ENCODE measurements at regions not wholly inside any gene's neighbourhood (a gene's known extent, or its start where the extent isn't known, plus 50 kb on each side); places are given as distances from the start of the nearest gene placed in this dataset.
"Not testable (repeated sequence)": the region's sequence is repeated elsewhere in the genome, so short reads cannot be mapped to it uniquely, and the experiment has no call there.

DNA sequence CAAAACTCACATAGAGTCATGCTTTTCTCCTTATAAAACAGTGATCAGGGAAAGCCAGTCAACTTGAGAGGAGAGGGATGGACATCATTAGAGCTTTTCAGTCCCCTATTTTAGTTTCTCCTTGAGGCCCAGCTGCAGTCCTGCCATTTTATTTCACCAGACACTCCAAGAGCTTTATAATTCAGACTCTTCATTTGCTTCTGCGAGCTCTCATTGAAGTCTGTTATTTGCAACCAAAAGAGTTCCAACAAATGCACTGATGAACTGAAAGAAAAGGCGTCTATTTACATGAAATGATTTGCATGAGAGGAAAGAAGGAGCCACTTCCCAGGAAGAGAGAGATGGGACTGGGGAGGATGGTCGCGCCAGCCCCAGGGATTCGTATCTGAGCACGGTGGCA, 86.8 kb downstream of the NDUFA12 start:
- H3K36me3 ChIP-seq (ENCODE audit: control insufficient read depth in 3 of 3, insufficient read depth in 3 of 3, low read length in 3 of 3) = no peaks in the 10 kb centered on the region

GRCh38 chr12:94909663-94910062, 93.8 kb downstream of the NDUFA12 start:
- no peaks in the 10 kb centered on the region for H3K4me1 ChIP-seq (ENCODE audit: control insufficient read depth in 3 of 3, insufficient read depth in 3 of 3, low read length in 3 of 3)
- H3K27me3 ChIP-seq (ENCODE audit: control insufficient read depth in 3 of 3, insufficient read depth in 3 of 3, low read length in 3 of 3) = no peaks in the 10 kb centered on the region
- no peaks in the 10 kb centered on the region for H3K36me3 ChIP-seq (ENCODE audit: control insufficient read depth in 3 of 3, insufficient read depth in 3 of 3, low read length in 3 of 3)
- H3K4me3 ChIP-seq (ENCODE audit: low read length in 3 of 3) = no peak overlapping the region
- no peak overlapping the region for H3K27ac ChIP-seq (ENCODE audit: low read depth, low read length)
- H3K9ac ChIP-seq (ENCODE audit: low read depth in 1 of 3, low read length in 3 of 3) = no peak overlapping the region
- H3K9me3 ChIP-seq (ENCODE audit: control insufficient read depth in 3 of 3, low read length in 3 of 3) = peaks cover 0 to 2% (median 0%) of the 10 kb centered on the region in 3 donors

More for the DNA sequence above, 86.8 kb downstream of the NDUFA12 start:
- H3K4me1 ChIP-seq (ENCODE audit: control insufficient read depth in 3 of 3, insufficient read depth in 3 of 3, low read length in 3 of 3) = no peaks in the 10 kb centered on the region
- peaks cover 0 to 2% (median 0%) of the 10 kb centered on the region in 3 donors for H3K9me3 ChIP-seq (ENCODE audit: control insufficient read depth in 3 of 3, low read length in 3 of 3)
- H3K9ac ChIP-seq (ENCODE audit: low read depth in 1 of 3, low read length in 3 of 3) = no peak overlapping the region
- no peak overlapping the region for H3K4me3 ChIP-seq (ENCODE audit: low read length in 3 of 3)
- no peaks in the 10 kb centered on the region for H3K27me3 ChIP-seq (ENCODE audit: control insufficient read depth in 3 of 3, insufficient read depth in 3 of 3, low read length in 3 of 3)
- no peak overlapping the region for H3K27ac ChIP-seq (ENCODE audit: low read depth, low read length)

GRCh38 chr12:94905749-94906148, 97.7 kb downstream of the NDUFA12 start:
- H3K4me3 ChIP-seq (ENCODE audit: low read length in 3 of 3); H3K27me3 ChIP-seq (ENCODE audit: control insufficient read depth in 3 of 3, insufficient read depth in 3 of 3, low read length in 3 of 3); H3K36me3 ChIP-seq (ENCODE audit: control insufficient read depth in 3 of 3, insufficient read depth in 3 of 3, low read length in 3 of 3); H3K9me3 ChIP-seq (ENCODE audit: control insufficient read depth in 3 of 3, low read length in 3 of 3); H3K4me1 ChIP-seq (ENCODE audit: control insufficient read depth in 3 of 3, insufficient read depth in 3 of 3, low read length in 3 of 3); H3K27ac ChIP-seq (ENCODE audit: low read depth, low read length); H3K9ac ChIP-seq (ENCODE audit: low read depth in 1 of 3, low read length in 3 of 3): not testable (repeated sequence)

DNA sequence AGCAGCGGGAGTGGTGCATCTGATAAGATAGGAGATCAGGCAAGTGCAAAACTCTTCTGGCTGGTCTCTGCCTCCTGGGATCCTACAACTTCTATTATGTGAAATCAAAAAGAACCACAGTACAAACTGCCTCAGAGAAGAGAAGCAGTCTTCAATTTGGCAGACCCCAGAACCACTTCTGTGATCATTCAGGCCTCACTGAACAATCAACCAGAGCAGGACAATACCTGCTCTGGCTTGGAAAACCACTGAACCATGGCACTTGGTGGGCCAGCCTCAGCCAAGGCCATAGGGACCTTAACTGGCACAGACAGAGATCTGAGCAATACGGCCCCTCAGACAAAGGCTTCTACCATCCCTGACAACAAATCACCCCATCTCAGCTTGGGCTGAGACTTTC, 103.0 kb downstream of the NDUFA12 start:
- H3K27me3 ChIP-seq (ENCODE audit: control insufficient read depth in 3 of 3, insufficient read depth in 3 of 3, low read length in 3 of 3) = no peaks in the 10 kb centered on the region
- no peak overlapping the region for H3K27ac ChIP-seq (ENCODE audit: low read depth, low read length)
- no peaks in the 10 kb centered on the region for H3K9me3 ChIP-seq (ENCODE audit: control insufficient read depth in 3 of 3, low read length in 3 of 3)
- no peaks in the 10 kb centered on the region for H3K4me1 ChIP-seq (ENCODE audit: control insufficient read depth in 3 of 3, insufficient read depth in 3 of 3, low read length in 3 of 3)
- no peaks in the 10 kb centered on the region for H3K36me3 ChIP-seq (ENCODE audit: control insufficient read depth in 3 of 3, insufficient read depth in 3 of 3, low read length in 3 of 3)
- no peak overlapping the region for H3K9ac ChIP-seq (ENCODE audit: low read depth in 1 of 3, low read length in 3 of 3)
- no peak overlapping the region for H3K4me3 ChIP-seq (ENCODE audit: low read length in 3 of 3)

GRCh38 chr12:94898388-94898787, 105.1 kb downstream of the NDUFA12 start:
- H3K27ac ChIP-seq (ENCODE audit: low read depth, low read length) = no peak overlapping the region
- no peak overlapping the region for H3K4me3 ChIP-seq (ENCODE audit: low read length in 3 of 3)
- no peaks in the 10 kb centered on the region for H3K9me3 ChIP-seq (ENCODE audit: control insufficient read depth in 3 of 3, low read length in 3 of 3)
- no peak overlapping the region for H3K9ac ChIP-seq (ENCODE audit: low read depth in 1 of 3, low read length in 3 of 3)
- H3K27me3 ChIP-seq (ENCODE audit: control insufficient read depth in 3 of 3, insufficient read depth in 3 of 3, low read length in 3 of 3) = no peaks in the 10 kb centered on the region
- no peaks in the 10 kb centered on the region for H3K36me3 ChIP-seq (ENCODE audit: control insufficient read depth in 3 of 3, insufficient read depth in 3 of 3, low read length in 3 of 3)
- no peaks in the 10 kb centered on the region for H3K4me1 ChIP-seq (ENCODE audit: control insufficient read depth in 3 of 3, insufficient read depth in 3 of 3, low read length in 3 of 3)

- no peak overlapping the region for H3K9ac ChIP-seq (ENCODE audit: low read depth in 1 of 3, low read length in 3 of 3)
- no peaks in the 10 kb centered on the region for H3K36me3 ChIP-seq (ENCODE audit: control insufficient read depth in 3 of 3, insufficient read depth in 3 of 3, low read length in 3 of 3)
- H3K27me3 ChIP-seq (ENCODE audit: control insufficient read depth in 3 of 3, insufficient read depth in 3 of 3, low read length in 3 of 3) = no peaks in the 10 kb centered on the region
- H3K27ac ChIP-seq (ENCODE audit: low read depth, low read length) = no peak overlapping the region
- H3K9me3 ChIP-seq (ENCODE audit: control insufficient read depth in 3 of 3, low read length in 3 of 3) = no peaks in the 10 kb centered on the region
- no peak overlapping the region for H3K4me3 ChIP-seq (ENCODE audit: low read length in 3 of 3)
- no peaks in the 10 kb centered on the region for H3K4me1 ChIP-seq (ENCODE audit: control insufficient read depth in 3 of 3, insufficient read depth in 3 of 3, low read length in 3 of 3)
Measured at GRCh38 chr12:94892544-94893267, 110.8 kb downstream of the NDUFA12 start.

DNA sequence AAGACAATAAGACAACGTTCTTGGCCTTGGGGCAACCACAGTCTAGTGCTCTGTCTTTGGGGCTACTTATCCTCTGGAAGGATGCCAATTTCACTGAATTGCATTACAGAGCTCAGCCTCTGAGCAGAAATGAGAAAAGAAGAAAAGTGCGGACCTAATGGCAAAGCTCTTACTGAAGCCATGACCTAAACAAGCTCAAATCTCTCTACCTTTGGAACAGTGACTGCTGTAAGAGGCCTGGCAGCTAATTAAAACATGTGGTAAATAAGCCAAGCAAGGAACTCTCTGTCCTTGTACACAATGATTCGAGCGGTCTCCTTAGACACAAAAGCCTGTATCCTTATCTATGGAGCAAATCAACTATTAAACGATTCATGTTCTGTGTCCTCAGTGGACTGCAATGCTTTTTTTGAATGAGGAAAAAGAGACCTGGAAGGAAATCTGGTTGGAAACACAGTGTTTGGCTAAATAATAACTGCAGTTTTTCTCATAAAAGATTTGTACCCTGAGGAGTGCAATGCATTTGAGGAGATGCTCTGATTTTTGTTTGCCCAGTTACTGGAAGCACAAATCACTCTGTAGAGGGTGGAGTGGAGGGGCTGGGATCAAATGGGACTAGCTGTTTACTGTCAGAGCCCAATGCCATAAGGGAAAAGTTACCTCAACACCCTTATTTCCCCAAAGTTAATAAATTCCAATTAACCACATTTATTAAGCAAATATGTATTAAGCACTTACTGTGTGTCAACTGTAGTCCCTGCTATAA, 113.9 kb downstream of the NDUFA12 start:
- no peak overlapping the region for H3K27ac ChIP-seq (ENCODE audit: low read depth, low read length)

DNA sequence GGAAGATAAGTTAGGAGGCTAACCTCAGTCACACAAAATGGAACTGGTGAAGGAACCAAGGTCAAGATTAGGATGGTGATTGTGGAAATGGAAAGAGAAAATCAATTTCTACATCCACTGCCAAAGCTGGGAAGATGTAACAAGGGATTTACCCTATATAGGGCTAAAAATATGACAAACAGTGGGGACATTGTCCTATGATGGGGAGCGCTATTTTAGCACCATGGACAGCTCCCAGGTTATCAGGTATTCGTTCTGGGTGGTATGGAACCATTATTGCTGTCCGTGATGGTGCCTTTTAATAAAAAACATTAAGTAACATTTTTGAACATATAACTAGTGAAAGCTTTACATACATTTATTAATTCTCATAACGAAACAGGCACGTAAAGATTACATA, 124.0 kb downstream of the NDUFA12 start:
- Histone ChIP-seq H3K4me1 (ENCODE audit: control insufficient read depth in 3 of 3, insufficient read depth in 3 of 3, low read length in 3 of 3) (peaks cover 0 to 2% (median 0%) of the 10 kb centered on the region in 3 donors), H3K9ac (ENCODE audit: low read depth in 1 of 3, low read length in 3 of 3) (no peak overlapping the region), H3K27ac (ENCODE audit: low read depth, low read length) (no peak overlapping the region), H3K4me3 (ENCODE audit: low read length in 3 of 3) (no peak overlapping the region), H3K9me3 (ENCODE audit: control insufficient read depth in 3 of 3, low read length in 3 of 3) (no peaks in the 10 kb centered on the region), H3K27me3 (ENCODE audit: control insufficient read depth in 3 of 3, insufficient read depth in 3 of 3, low read length in 3 of 3) (peaks cover 9 to 21% (median 17%) of the 10 kb centered on the region in 3 donors), H3K36me3 (ENCODE audit: control insufficient read depth in 3 of 3, insufficient read depth in 3 of 3, low read length in 3 of 3) (no peaks in the 10 kb centered on the region)

More for the DNA sequence above, 113.9 kb downstream of the NDUFA12 start:
- no peaks in the 10 kb centered on the region for H3K9me3 ChIP-seq (ENCODE audit: control insufficient read depth in 3 of 3, low read length in 3 of 3)
- H3K27me3 ChIP-seq (ENCODE audit: control insufficient read depth in 3 of 3, insufficient read depth in 3 of 3, low read length in 3 of 3) = no peaks in the 10 kb centered on the region
- H3K36me3 ChIP-seq (ENCODE audit: control insufficient read depth in 3 of 3, insufficient read depth in 3 of 3, low read length in 3 of 3) = no peaks in the 10 kb centered on the region
- H3K4me3 ChIP-seq (ENCODE audit: low read length in 3 of 3) = no peak overlapping the region
- H3K4me1 ChIP-seq (ENCODE audit: control insufficient read depth in 3 of 3, insufficient read depth in 3 of 3, low read length in 3 of 3) = no peaks in the 10 kb centered on the region
- H3K9ac ChIP-seq (ENCODE audit: low read depth in 1 of 3, low read length in 3 of 3) = no peak overlapping the region

DNA sequence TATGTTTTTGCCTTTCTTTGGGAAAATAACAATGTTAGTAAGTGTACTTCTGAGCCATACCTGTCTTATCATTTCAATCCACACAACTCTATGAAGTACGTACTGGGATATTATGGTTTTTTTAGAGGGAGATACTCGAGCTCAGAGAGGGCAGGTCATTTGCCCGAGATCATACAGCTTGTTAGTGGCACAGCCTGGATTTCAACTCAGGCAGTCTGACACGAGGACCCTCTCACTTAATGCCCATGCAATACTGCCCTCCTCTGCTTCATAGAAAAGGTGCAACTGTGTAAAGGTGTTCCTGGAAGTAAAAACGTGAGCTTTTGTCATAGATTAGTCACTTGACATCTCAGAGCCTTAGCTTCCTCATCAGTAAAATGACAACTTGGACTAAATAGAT, 128.0 kb downstream of the NDUFA12 start:
- H3K27ac ChIP-seq (ENCODE audit: low read depth, low read length) = no peak overlapping the region
- no peaks in the 10 kb centered on the region for H3K9me3 ChIP-seq (ENCODE audit: control insufficient read depth in 3 of 3, low read length in 3 of 3)
- peaks cover 32 to 55% (median 46%) of the 10 kb centered on the region in 3 donors for H3K27me3 ChIP-seq (ENCODE audit: control insufficient read depth in 3 of 3, insufficient read depth in 3 of 3, low read length in 3 of 3)
- H3K9ac ChIP-seq (ENCODE audit: low read depth in 1 of 3, low read length in 3 of 3) = no peak overlapping the region
- H3K36me3 ChIP-seq (ENCODE audit: control insufficient read depth in 3 of 3, insufficient read depth in 3 of 3, low read length in 3 of 3) = no peaks in the 10 kb centered on the region
- H3K4me1 ChIP-seq (ENCODE audit: control insufficient read depth in 3 of 3, insufficient read depth in 3 of 3, low read length in 3 of 3) = peaks cover 2 to 9% (median 8%) of the 10 kb centered on the region in 3 donors
- H3K4me3 ChIP-seq (ENCODE audit: low read length in 3 of 3) = no peak overlapping the region

Data from skeletal muscle tissue (tissue), 3 donors.